ENCODE measurements at regions not wholly inside any gene's neighbourhood (a gene's known extent, or its start where the extent isn't known, plus 50 kb on each side); places are given as distances from the start of the nearest gene placed in this dataset.
"Not testable (repeated sequence)": the region's sequence is repeated elsewhere in the genome, so short reads cannot be mapped to it uniquely, and the experiment has no call there.

- DNase-seq (ENCODE audit: low read depth in 3 of 3, low spot score in 2 of 3): no peak
These were observed 1467.0 kb upstream of the B3GALT2 start for GRCh38 chr1:194653385-194653784.

- no peak for DNase-seq (ENCODE audit: low read depth in 3 of 3, low spot score in 2 of 3)
These were observed 1460.7 kb upstream of the B3GALT2 start for GRCh38 chr1:194647118-194647517.

GRCh38 chr1:194644528-194644927 lies 1458.1 kb upstream of the B3GALT2 start:
- DNase-seq (ENCODE audit: low read depth in 3 of 3, low spot score in 2 of 3): no peak

- no peak for DNase-seq (ENCODE audit: low read depth in 3 of 3, low spot score in 2 of 3)
These were observed 1453.9 kb upstream of the B3GALT2 start for GRCh38 chr1:194640322-194640721.

- DNase-seq (ENCODE audit: low read depth in 3 of 3, low spot score in 2 of 3): no peak
These were observed 1442.6 kb upstream of the B3GALT2 start for GRCh38 chr1:194629011-194629410.

- no peak for DNase-seq (ENCODE audit: low read depth in 3 of 3, low spot score in 2 of 3)
These were observed 1438.4 kb upstream of the B3GALT2 start for GRCh38 chr1:194624833-194625232.

- no peak for DNase-seq (ENCODE audit: low read depth in 3 of 3, low spot score in 2 of 3)
These were observed 1431.7 kb upstream of the B3GALT2 start for GRCh38 chr1:194618101-194618500.

- DNase-seq (ENCODE audit: low read depth in 3 of 3, low spot score in 2 of 3): not testable (repeated sequence)
These were observed 1430.9 kb upstream of the B3GALT2 start for GRCh38 chr1:194617272-194617671.

- no peak for DNase-seq (ENCODE audit: low read depth in 3 of 3, low spot score in 2 of 3)
These were observed 1430.4 kb upstream of the B3GALT2 start for GRCh38 chr1:194616835-194617234.

- no peak for DNase-seq (ENCODE audit: low read depth in 3 of 3, low spot score in 2 of 3)
These were observed 1415.8 kb upstream of the B3GALT2 start for GRCh38 chr1:194602184-194602583.

- DNase-seq (ENCODE audit: low read depth in 3 of 3, low spot score in 2 of 3): no peak
These were observed 1414.3 kb upstream of the B3GALT2 start for GRCh38 chr1:194600716-194601115.

GRCh38 chr1:194598098-194598497 lies 1411.7 kb upstream of the B3GALT2 start:
- DNase-seq (ENCODE audit: low read depth in 3 of 3, low spot score in 2 of 3): no peak

- no peak for DNase-seq (ENCODE audit: low read depth in 3 of 3, low spot score in 2 of 3)
These were observed 1399.9 kb upstream of the B3GALT2 start for GRCh38 chr1:194586302-194586701.

GRCh38 chr1:194584052-194584451 lies 1397.6 kb upstream of the B3GALT2 start:
- DNase-seq (ENCODE audit: low read depth in 3 of 3, low spot score in 2 of 3): no peak

- DNase-seq (ENCODE audit: low read depth in 3 of 3, low spot score in 2 of 3): peak in 1 of 3 donors; percentile 1
These were observed 1384.1 kb upstream of the B3GALT2 start for GRCh38 chr1:194570476-194570875.

- no peak for DNase-seq (ENCODE audit: low read depth in 3 of 3, low spot score in 2 of 3)
These were observed 1382.2 kb upstream of the B3GALT2 start for GRCh38 chr1:194568610-194569009.

- no peak for DNase-seq (ENCODE audit: low read depth in 3 of 3, low spot score in 2 of 3)
These were observed 1361.7 kb upstream of the B3GALT2 start for GRCh38 chr1:194548071-194548470.

GRCh38 chr1:194544012-194544411 lies 1357.6 kb upstream of the B3GALT2 start:
- no peak for DNase-seq (ENCODE audit: low read depth in 3 of 3, low spot score in 2 of 3)

- no peak for DNase-seq (ENCODE audit: low read depth in 3 of 3, low spot score in 2 of 3)
These were observed 1352.0 kb upstream of the B3GALT2 start for GRCh38 chr1:194538453-194538852.

GRCh38 chr1:194537521-194537920 lies 1351.1 kb upstream of the B3GALT2 start:
- DNase-seq (ENCODE audit: low read depth in 3 of 3, low spot score in 2 of 3): no peak

- DNase-seq (ENCODE audit: low read depth in 3 of 3, low spot score in 2 of 3): no peak
These were observed 1349.0 kb upstream of the B3GALT2 start for GRCh38 chr1:194535369-194535768.

GRCh38 chr1:194534784-194535183 lies 1348.4 kb upstream of the B3GALT2 start:
- DNase-seq (ENCODE audit: low read depth in 3 of 3, low spot score in 2 of 3): no peak

GRCh38 chr1:194533641-194534040 lies 1347.2 kb upstream of the B3GALT2 start:
- DNase-seq (ENCODE audit: low read depth in 3 of 3, low spot score in 2 of 3): no peak

- DNase-seq (ENCODE audit: low read depth in 3 of 3, low spot score in 2 of 3): no peak
These were observed 1331.2 kb upstream of the B3GALT2 start for GRCh38 chr1:194517567-194517966.

Measured in right renal cortex interstitium (tissue), 3 donors.